HFF-Myc (cell line): ENCODE measurements at regions not wholly inside any gene's neighbourhood (a gene's known extent, or its start where the extent isn't known, plus 50 kb on each side); places are given as distances from the start of the nearest gene placed in this dataset.

Experiments
- DNase-seq: peaks from one replicate; pipeline ENCODE4 v3.0.0-alpha.2; 2011; ENCODE audit warnings: low read depth; ENCODE audit errors: extremely low read depth
- H3K4me3 ChIP-seq: replicated peaks from 2 replicates; pipeline ENCODE4 v1.5.1; 2011; ENCODE audit warnings: low read depth, mild to moderate bottlenecking, control low read depth, low read length
- TF ChIP-seq, protein P1 (sequence below): IDR thresholded peaks from 2 replicates; pipeline ENCODE4 v1.5.1; 2012; ENCODE audit warnings: mild to moderate bottlenecking, low read depth, low read length, control low read depth; ENCODE audit errors: missing control alignments

DNA sequence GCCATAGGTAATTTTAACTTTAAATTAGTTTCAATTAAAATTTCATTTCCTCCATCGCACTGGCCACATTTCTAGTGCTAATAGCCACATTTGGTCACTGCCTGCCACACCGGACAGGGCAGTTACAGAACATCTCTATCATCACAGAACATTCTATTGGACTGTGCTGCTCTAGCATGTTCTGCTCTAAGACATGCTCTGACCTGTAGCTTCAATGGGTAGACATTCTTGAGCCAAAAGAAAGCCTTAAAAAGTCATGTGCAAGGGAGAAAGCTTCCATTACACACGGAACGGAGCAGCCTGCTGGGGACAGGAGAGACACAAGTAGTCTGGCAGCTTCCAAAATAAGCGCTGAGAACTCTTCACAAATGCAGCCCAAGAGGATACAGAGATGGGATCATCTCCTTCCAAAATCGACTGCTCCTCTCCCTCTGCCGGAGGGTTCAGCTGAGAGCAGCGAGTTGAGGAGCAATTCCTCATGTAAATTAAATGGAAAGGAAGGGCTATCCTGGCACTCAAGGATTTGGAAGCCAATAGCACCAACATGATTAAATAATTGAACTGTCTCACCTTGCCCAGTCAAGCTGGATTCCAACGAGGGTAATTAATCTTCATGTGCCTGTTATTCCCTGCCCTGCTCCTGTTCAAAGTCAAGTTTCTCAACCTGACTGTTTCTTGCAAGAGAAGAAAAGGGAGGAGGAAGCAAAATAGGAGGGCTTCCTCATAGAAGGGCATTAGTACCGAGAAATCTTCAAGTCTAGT, 336.4 kb upstream of the NOCT start:
- DNase-seq: no peak
- TF ChIP-seq, protein P1, sequence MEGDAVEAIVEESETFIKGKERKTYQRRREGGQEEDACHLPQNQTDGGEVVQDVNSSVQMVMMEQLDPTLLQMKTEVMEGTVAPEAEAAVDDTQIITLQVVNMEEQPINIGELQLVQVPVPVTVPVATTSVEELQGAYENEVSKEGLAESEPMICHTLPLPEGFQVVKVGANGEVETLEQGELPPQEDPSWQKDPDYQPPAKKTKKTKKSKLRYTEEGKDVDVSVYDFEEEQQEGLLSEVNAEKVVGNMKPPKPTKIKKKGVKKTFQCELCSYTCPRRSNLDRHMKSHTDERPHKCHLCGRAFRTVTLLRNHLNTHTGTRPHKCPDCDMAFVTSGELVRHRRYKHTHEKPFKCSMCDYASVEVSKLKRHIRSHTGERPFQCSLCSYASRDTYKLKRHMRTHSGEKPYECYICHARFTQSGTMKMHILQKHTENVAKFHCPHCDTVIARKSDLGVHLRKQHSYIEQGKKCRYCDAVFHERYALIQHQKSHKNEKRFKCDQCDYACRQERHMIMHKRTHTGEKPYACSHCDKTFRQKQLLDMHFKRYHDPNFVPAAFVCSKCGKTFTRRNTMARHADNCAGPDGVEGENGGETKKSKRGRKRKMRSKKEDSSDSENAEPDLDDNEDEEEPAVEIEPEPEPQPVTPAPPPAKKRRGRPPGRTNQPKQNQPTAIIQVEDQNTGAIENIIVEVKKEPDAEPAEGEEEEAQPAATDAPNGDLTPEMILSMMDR: no peak
- H3K4me3 ChIP-seq: no peak overlapping the region

GRCh38 chr4:138677748-138678147, 337.8 kb upstream of the NOCT start:
- no peak for DNase-seq
- TF ChIP-seq, protein P1: no peak
- H3K4me3 ChIP-seq: no peak overlapping the region

GRCh38 chr4:138677212-138677611, 338.4 kb upstream of the NOCT start:
- DNase-seq: no peak
- no peak overlapping the region for H3K4me3 ChIP-seq
- TF ChIP-seq, protein P1: no peak

DNA sequence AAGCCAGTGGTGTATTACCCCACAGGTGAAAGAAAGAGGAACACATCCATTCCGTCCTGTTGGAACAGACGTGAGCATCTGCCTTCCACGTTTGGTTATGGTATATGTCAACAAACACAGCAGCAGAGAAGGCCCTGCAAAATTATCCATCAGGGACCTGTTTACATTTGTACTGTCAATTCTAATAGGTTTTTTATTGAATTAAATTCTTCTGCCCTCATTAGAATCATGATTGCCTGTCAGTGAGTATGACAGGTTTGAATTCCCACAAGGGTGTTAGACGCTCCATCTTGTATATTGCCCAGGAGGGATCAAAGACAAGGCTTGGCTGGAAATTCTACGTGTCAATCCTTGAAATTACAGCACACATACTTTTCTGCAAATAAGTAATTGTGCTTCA, 339.9 kb upstream of the NOCT start:
- DNase-seq: no peak

DNA sequence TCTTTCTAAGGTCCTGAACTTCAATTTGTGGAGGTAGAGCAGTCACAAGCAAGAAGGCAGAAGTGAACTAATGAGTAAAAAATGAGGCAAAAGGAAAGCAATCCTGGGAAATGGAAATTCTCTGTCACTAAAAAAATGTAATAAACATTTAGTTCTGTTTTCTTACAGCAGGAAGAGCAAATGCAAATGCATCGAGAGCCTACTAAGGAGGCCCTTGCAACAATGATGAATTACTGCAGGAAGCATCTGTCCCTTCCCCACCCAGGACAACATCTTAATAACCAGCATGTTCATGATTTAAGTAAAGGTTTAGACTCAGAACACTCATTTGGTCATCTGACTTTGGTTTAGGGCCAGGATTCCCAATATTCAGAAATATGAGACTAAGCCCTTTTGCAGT, 341.4 kb upstream of the NOCT start:
- H3K4me3 ChIP-seq: no peak overlapping the region
- TF ChIP-seq, protein P1: no peak
- no peak for DNase-seq

More for the DNA sequence above, 339.9 kb upstream of the NOCT start:
- TF ChIP-seq, protein P1: no peak
- no peak overlapping the region for H3K4me3 ChIP-seq

DNA sequence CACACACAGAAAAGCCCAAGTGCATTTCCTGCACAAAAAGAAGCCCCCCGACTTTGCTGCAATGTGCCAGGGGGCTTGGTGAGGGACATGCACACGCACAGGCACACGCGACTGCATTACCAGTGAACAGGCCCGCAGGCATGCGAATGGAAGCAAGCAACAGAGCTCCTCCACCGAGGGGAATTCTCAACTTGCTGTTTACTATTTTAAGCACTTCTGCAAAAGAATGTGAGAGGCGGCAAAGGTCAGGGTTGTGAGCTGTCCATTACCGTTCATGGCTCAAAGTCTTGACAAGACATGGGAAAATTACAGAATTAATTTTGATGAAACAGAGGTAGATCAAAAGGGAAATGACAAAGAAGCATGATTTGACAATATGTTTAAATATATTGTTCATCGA, 342.5 kb upstream of the NOCT start:
- TF ChIP-seq, protein P1: no peak
- no peak overlapping the region for H3K4me3 ChIP-seq
- DNase-seq: no peak
